Activated naive CD4-positive, alpha-beta T cell treated with anti-CD3 and anti-CD28 coated beads, Interleukin-2, amount 10 ng/mL, durations not matched to agents 7 days and 5 days (primary cell): ENCODE measurements at regions not wholly inside any gene's neighbourhood (a gene's known extent, or its start where the extent isn't known, plus 50 kb on each side); places are given as distances from the start of the nearest gene placed in this dataset.

Experiments
- CTCF ChIA-PET: fragments of 350-600 bp; sonication (Branson Sonifier 250); formaldehyde crosslinking; loops from one replicate; lab custom pipeline; 2021; ENCODE audit warnings: antibody characterized with exemption; lab: Charles Lee
- DNase-seq: peaks from one replicate; pipeline ENCODE4 v3.0.0-alpha.2; 2020
- H3K27ac Mint-ChIP-seq: one replicate; pipeline ENCODE4 v1.8.0; 2021; ENCODE audit warnings: mild to moderate bottlenecking, moderate library complexity, mixed read lengths
- H3K27me3 Mint-ChIP-seq: one replicate; pipeline ENCODE4 v1.8.0; 2021; ENCODE audit warnings: mild to moderate bottlenecking, mixed read lengths
- H3K36me3 Mint-ChIP-seq: one replicate; pipeline ENCODE4 v1.8.0; 2021; ENCODE audit warnings: mixed read lengths
- H3K4me1 Mint-ChIP-seq: one replicate; pipeline ENCODE4 v1.8.0; 2021; ENCODE audit warnings: mixed read lengths
- H3K4me3 Mint-ChIP-seq: one replicate; pipeline ENCODE4 v1.8.0; 2021; ENCODE audit warnings: mild to moderate bottlenecking, moderate library complexity, mixed read lengths
- H3K9me3 Mint-ChIP-seq: one replicate; pipeline ENCODE4 v1.8.0; 2021; ENCODE audit warnings: mixed read lengths

GRCh38 chr12:33566403-33566802, 126.8 kb upstream of the SYT10 start:
- H3K27me3 Mint-ChIP-seq = no peaks in the 10 kb centered on the region
- H3K4me3 Mint-ChIP-seq = no peak overlapping the region
- peaks cover 7% of the 10 kb centered on the region for H3K9me3 Mint-ChIP-seq
- H3K36me3 Mint-ChIP-seq = no peaks in the 10 kb centered on the region
- DNase-seq = no peak
- no peaks in the 10 kb centered on the region for H3K4me1 Mint-ChIP-seq
- no peak overlapping the region for H3K27ac Mint-ChIP-seq
- CTCF ChIA-PET = no interaction called here

GRCh38 chr12:33575346-33575745, 135.7 kb upstream of the SYT10 start:
- DNase-seq = no peak
- CTCF ChIA-PET = no interaction called here
- no peaks in the 10 kb centered on the region for H3K4me1 Mint-ChIP-seq
- H3K36me3 Mint-ChIP-seq = no peaks in the 10 kb centered on the region
- no peaks in the 10 kb centered on the region for H3K27me3 Mint-ChIP-seq
- H3K4me3 Mint-ChIP-seq = no peak overlapping the region
- H3K27ac Mint-ChIP-seq = no peak overlapping the region
- H3K9me3 Mint-ChIP-seq = peaks cover 6% of the 10 kb centered on the region

GRCh38 chr12:33581613-33582122, 142.0 kb upstream of the SYT10 start:
- no peak overlapping the region for H3K4me3 Mint-ChIP-seq
- CTCF ChIA-PET = no interaction called here

DNA sequence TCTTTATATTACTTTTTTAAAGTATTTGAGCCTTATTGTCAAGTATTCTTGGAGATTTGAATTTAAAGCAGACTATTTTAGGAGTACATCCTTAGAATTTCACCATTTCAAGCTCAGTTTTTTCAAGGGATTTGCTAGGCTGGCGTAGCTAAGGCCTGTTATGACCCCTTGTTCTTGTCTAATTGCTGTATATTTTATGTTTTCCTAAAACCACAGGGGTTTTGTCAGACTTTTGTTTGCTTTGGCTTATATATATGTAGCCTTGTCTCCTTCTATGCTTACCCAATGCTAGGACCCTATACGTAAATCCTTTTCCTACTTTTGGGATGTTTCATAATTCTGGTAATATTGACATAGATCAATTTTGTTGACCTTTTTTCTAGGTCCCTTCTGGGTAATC, 147.0 kb upstream of the SYT10 start:
- Mint-ChIP-seq H3K9me3 (peaks cover 6% of the 10 kb centered on the region), H3K4me3 (no peak overlapping the region), H3K4me1 (no peaks in the 10 kb centered on the region), H3K27me3 (no peaks in the 10 kb centered on the region), H3K27ac (no peak overlapping the region), H3K36me3 (no peaks in the 10 kb centered on the region)
- no peak for DNase-seq
- CTCF ChIA-PET = no interaction called here

More at GRCh38 chr12:33581613-33582122, 142.0 kb upstream of the SYT10 start:
- Mint-ChIP-seq H3K27me3 (no peaks in the 10 kb centered on the region), H3K27ac (no peak overlapping the region), H3K9me3 (peaks cover 6% of the 10 kb centered on the region), H3K36me3 (no peaks in the 10 kb centered on the region), H3K4me1 (no peaks in the 10 kb centered on the region)
- DNase-seq = no peak

DNA sequence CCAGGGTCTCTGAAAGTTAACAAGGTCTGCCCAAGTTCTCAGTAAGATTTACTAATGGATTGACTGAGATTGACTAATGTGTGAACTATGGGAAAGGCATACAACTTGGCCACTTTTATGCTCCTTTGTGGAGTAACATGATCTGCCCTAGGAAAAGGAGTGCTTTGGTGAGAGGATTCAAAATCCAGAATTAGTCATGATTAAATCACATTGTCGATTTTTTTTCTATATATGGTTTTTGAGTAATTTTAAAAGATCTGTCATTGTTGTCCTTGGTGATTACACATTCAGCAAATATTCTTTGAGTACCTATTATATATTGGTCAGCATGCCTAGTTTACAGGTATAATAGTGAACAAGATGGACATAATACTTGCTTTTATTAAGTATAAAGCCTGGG, 147.7 kb upstream of the SYT10 start:
- no peak overlapping the region for H3K27ac Mint-ChIP-seq
- no peak overlapping the region for H3K4me3 Mint-ChIP-seq
- H3K9me3 Mint-ChIP-seq = peaks cover 6% of the 10 kb centered on the region
- CTCF ChIA-PET = no interaction called here
- no peaks in the 10 kb centered on the region for H3K36me3 Mint-ChIP-seq
- no peaks in the 10 kb centered on the region for H3K27me3 Mint-ChIP-seq
- no peaks in the 10 kb centered on the region for H3K4me1 Mint-ChIP-seq
- no peak for DNase-seq

GRCh38 chr12:33587784-33588712, 148.4 kb upstream of the SYT10 start:
- Mint-ChIP-seq H3K9me3 (peaks cover 6% of the 10 kb centered on the region), H3K4me3 (no peak overlapping the region), H3K27me3 (no peaks in the 10 kb centered on the region), H3K27ac (no peak overlapping the region), H3K4me1 (no peaks in the 10 kb centered on the region), H3K36me3 (no peaks in the 10 kb centered on the region)
- CTCF ChIA-PET = no interaction called here
- no peak for DNase-seq

GRCh38 chr12:33588725-33589405, 149.2 kb upstream of the SYT10 start:
- no peaks in the 10 kb centered on the region for H3K36me3 Mint-ChIP-seq
- no peaks in the 10 kb centered on the region for H3K4me1 Mint-ChIP-seq
- peaks cover 6% of the 10 kb centered on the region for H3K9me3 Mint-ChIP-seq
- H3K4me3 Mint-ChIP-seq = no peak overlapping the region
- DNase-seq = no peak
- CTCF ChIA-PET = no interaction called here
- H3K27me3 Mint-ChIP-seq = no peaks in the 10 kb centered on the region
- no peak overlapping the region for H3K27ac Mint-ChIP-seq

- CTCF ChIA-PET = no interaction called here
- Mint-ChIP-seq H3K27ac (no peak overlapping the region), H3K4me1 (no peaks in the 10 kb centered on the region), H3K36me3 (no peaks in the 10 kb centered on the region), H3K4me3 (no peak overlapping the region), H3K27me3 (no peaks in the 10 kb centered on the region), H3K9me3 (peaks cover 6% of the 10 kb centered on the region)
- DNase-seq = no peak
Observed at GRCh38 chr12:33589576-33590114, 150.0 kb upstream of the SYT10 start.

DNA sequence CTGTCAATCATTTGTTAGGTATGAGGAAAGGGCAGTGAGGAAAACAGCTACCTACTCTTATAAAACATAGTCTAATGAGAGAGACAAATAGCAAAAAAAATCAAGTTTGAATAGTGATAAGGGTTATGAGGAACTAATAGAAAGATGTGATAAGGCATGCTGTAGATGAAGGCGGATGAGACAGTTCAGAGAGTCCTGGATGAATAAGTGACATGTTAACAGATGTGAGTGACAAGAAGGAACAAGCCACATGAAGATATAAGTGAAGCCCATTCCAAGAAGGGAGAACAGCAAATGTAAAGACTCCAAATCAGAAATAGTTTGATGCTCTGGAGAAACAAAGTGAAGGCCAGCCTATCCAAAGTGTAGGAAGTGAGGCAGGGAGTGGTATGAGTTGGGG, 154.1 kb upstream of the SYT10 start:
- Mint-ChIP-seq H3K36me3 (no peaks in the 10 kb centered on the region), H3K27me3 (no peaks in the 10 kb centered on the region), H3K4me3 (no peak overlapping the region), H3K27ac (no peak overlapping the region), H3K4me1 (no peaks in the 10 kb centered on the region), H3K9me3 (no peaks in the 10 kb centered on the region)
- CTCF ChIA-PET = no interaction called here
- DNase-seq = no peak

DNA sequence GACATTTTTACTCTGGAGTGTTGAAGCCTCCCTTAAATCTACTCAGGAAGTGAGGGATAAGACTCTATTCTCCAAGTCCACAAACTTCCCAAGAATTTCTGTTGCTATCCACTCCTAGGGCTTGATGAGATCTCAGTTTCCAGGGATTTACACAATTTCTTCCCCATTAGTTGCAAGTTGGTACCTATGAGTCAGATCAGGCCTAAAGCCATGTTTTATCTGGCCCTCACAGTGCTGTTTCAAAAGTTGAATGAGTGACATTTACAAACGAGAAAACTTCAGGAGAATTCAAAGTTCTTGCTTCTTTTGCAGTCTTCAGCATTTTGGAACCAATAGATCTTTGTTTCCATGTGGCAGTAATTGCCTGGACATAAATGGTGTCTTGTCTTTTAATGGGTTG, 156.4 kb upstream of the SYT10 start:
- Mint-ChIP-seq H3K9me3 (no peaks in the 10 kb centered on the region), H3K27ac (no peak overlapping the region), H3K4me3 (no peak overlapping the region), H3K27me3 (no peaks in the 10 kb centered on the region), H3K4me1 (no peaks in the 10 kb centered on the region), H3K36me3 (no peaks in the 10 kb centered on the region)
- no peak for DNase-seq
- CTCF ChIA-PET = no interaction called here

GRCh38 chr12:33596814-33597213, 157.2 kb upstream of the SYT10 start:
- no peaks in the 10 kb centered on the region for H3K36me3 Mint-ChIP-seq
- CTCF ChIA-PET = no interaction called here
- H3K4me1 Mint-ChIP-seq = no peaks in the 10 kb centered on the region
- DNase-seq = no peak
- no peaks in the 10 kb centered on the region for H3K9me3 Mint-ChIP-seq
- no peak overlapping the region for H3K4me3 Mint-ChIP-seq
- peak overlapping the region; percentile 39 for H3K27ac Mint-ChIP-seq
- H3K27me3 Mint-ChIP-seq = no peaks in the 10 kb centered on the region

DNA sequence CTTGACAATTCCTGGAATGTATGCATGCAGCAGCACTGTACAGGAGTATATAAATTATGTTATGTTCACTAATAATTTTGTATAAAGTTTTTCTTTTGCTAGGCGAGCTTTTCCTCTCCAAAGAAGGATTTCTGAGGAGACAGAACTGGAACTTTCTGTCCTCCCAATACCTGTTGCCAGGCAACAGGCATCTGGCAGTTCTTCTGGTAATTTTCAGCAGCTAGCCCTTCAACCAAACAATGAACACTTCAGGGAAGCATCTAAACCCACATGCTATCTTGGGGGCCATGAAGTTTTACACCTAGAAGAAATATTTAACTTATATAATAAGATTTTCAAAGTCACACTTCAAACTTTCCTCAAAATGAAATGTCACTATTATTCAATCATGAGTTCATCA, 162.9 kb upstream of the SYT10 start:
- CTCF ChIA-PET = no interaction called here
- no peaks in the 10 kb centered on the region for H3K27me3 Mint-ChIP-seq
- no peaks in the 10 kb centered on the region for H3K4me1 Mint-ChIP-seq
- H3K9me3 Mint-ChIP-seq = no peaks in the 10 kb centered on the region
- no peaks in the 10 kb centered on the region for H3K36me3 Mint-ChIP-seq
- H3K27ac Mint-ChIP-seq = no peak overlapping the region
- DNase-seq = no peak
- H3K4me3 Mint-ChIP-seq = no peak overlapping the region

GRCh38 chr12:33605757-33606156, 166.1 kb upstream of the SYT10 start:
- CTCF ChIA-PET = interaction anchor here (1.1 kb wide), 1 partner anchor 848 kb away, joined by 3 read pairs; no protein-coding TSS in a partner anchor
- Mint-ChIP-seq H3K9me3 (no peaks in the 10 kb centered on the region), H3K4me3 (no peak overlapping the region)

DNA sequence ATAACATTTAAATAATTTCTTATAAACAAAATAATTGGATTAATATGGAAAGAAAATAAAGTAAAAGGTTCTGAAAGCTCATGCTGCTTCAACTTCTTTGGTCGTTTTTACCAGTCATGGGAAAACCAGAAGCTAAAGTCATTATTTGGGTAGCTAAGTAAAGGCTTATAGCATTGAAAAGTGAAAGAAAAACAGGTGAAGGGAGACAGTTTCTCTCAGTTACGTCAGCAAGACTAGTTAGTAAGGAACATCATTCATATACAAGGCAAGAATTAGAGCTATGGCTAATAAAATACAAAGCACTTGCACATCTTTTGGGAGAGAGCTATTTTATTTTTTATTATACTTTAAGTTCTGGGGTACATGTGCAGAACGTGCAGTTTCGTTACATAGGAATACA, 170.3 kb upstream of the SYT10 start:
- H3K36me3 Mint-ChIP-seq = no peaks in the 10 kb centered on the region
- H3K27me3 Mint-ChIP-seq = no peaks in the 10 kb centered on the region
- H3K27ac Mint-ChIP-seq = no peak overlapping the region
- H3K4me1 Mint-ChIP-seq = no peaks in the 10 kb centered on the region
- no peak for DNase-seq
- H3K4me3 Mint-ChIP-seq = no peak overlapping the region
- peaks cover 3% of the 10 kb centered on the region for H3K9me3 Mint-ChIP-seq
- CTCF ChIA-PET = no interaction called here

More at GRCh38 chr12:33605757-33606156, 166.1 kb upstream of the SYT10 start:
- Mint-ChIP-seq H3K27me3 (no peaks in the 10 kb centered on the region), H3K4me1 (no peaks in the 10 kb centered on the region), H3K27ac (no peak overlapping the region), H3K36me3 (no peaks in the 10 kb centered on the region)
- no peak for DNase-seq
